GM12873 (cell line): ENCODE measurements at regions not wholly inside any gene's neighbourhood (a gene's known extent, or its start where the extent isn't known, plus 50 kb on each side); places are given as distances from the start of the nearest gene placed in this dataset.
A peak's percentile ranks its signal among the peaks of the same experiment; 100 is the strongest.

Experiments
- CTCF ChIP-seq: IDR thresholded peaks from 2 replicates; pipeline ENCODE4 v1.5.1; 2012; ENCODE audit warnings: low read depth, mild to moderate bottlenecking, moderate library complexity, low read length, control low read depth; ENCODE audit not compliant: insufficient read depth; ENCODE audit errors: missing control alignments

DNA sequence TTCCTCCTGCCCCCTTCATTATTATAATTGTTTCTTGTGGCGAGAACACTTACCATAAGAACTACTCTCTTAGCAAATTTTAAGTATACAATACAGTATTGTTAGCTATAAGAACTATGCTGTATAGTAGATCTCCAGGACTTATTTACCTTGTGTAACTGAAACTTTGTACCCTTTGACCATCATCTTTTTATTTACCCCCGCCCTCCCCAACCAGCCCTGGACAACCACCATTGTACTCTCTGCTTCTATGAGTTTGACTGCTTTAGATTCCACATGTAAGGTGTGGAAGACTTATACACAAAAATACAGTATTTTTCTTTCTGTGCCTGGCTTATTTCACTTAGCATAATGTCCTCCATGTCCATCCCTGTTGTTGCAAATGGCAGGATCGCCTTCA is 161.1 kb downstream of the PHF8 start:
- no peak for TF ChIP-seq CTCF

- no peak for TF ChIP-seq CTCF
Measured at GRCh38 chrX:53882331-53882730, 161.9 kb downstream of the PHF8 start.

DNA sequence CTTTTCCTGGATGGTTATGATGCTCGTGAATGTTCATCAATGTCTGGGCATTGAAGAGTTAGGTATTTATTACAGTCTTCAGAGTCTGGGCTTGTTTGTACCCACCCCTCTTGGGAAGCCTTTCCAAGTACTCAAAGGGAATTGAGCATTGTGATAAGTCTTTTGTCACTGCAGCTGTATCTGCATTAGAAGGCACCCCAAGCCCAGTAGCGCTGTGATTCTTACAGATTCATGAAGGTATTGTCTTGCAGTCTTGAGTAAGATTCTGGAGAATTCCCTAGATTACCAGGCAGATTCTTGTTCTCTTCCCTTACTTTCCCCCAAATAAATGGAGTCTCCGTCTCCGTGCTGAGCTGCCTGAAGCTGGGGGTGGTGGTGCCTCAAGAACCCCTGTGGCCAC is 173.4 kb upstream of the HUWE1 start:
- TF ChIP-seq CTCF = no peak

- TF ChIP-seq CTCF = peak; percentile 61
Measured at GRCh38 chrX:53831662-53832635, 145.4 kb upstream of the HUWE1 start.

DNA sequence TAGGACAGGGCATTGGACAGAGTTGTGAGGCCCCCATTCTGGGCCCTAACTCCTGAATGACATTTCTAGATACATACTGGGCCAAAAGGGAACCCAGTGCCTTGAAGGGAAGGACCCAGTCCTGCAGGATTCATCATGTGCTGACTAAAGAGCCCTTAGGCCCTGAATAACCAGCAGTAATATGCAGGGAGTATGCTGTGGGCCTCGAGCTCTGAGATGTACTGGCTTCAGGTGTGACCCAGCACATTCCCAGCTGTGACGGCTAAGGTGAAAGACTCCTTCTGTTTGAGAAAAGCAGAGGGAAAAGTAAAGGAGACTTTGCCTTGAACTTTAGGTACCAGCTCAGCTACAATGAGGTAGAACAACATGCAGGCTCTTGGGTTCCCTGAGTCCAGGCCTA is 138.2 kb upstream of the HUWE1 start:
- TF ChIP-seq CTCF = no peak

- no peak for TF ChIP-seq CTCF
Measured at GRCh38 chrX:53817548-53817947, 131.0 kb upstream of the HUWE1 start.

DNA sequence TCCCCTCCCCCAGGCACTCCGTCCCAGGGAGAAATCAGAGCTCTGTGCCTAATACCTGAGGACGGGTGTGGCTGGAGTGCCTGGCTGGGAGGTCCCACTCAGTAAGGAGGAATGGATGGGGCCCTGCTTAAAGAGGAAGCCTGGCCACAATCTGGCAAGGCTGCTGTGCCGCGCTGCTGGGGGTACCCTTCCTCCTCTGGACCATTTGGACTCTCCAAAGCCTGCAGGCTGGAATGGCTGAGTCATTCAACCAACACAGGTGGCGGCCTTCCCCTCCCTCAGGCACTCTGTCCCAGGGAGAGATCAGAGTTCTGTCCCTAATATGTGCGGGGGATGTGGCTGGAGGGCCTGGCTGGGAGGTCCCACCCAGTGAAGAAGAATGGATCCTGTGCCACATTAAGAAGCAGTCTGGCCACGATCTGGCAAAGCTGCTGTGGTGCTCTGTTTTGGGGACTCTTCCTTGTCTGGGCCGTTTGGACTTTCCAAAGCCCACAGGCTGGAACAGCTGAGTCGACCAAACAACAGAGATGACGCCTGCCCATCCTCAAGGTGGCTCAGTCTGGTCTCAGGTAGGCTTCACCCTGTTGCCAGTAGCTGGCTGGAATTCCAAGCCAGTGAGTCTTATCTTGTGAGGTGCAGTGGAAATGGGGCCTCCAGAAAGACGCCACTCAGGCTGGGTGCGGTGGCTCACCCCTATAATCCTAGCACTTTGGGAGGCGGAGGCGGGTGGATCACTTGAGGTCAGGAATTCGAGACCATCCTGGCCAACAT is 127.3 kb upstream of the HUWE1 start:
- no peak for TF ChIP-seq CTCF
